Chondrocyte (in vitro differentiated cells): ENCODE measurements at regions not wholly inside any gene's neighbourhood (a gene's known extent, or its start where the extent isn't known, plus 50 kb on each side); places are given as distances from the start of the nearest gene placed in this dataset.
A peak's percentile ranks its signal among the peaks of the same experiment; 100 is the strongest.

Source experiments
- DNase-seq: peaks from one replicate; pipeline ENCODE4 v3.0.0; 2021; ENCODE audit warnings: mixed read lengths, low spot score
- H3K27ac Mint-ChIP-seq: one replicate; pipeline ENCODE4 v1.8.0; 2021; ENCODE audit warnings: mild to moderate bottlenecking, moderate library complexity, mixed read lengths; ENCODE audit not compliant: unreplicated experiment
- H3K27me3 Mint-ChIP-seq: 2 replicates; pipeline ENCODE4 v1.8.0; 2021; ENCODE audit warnings: low read depth, mixed read lengths
- H3K36me3 Mint-ChIP-seq: 2 replicates; pipeline ENCODE4 v1.8.0; 2021; ENCODE audit warnings: low read depth, mixed read lengths
- H3K4me1 Mint-ChIP-seq: 2 replicates; pipeline ENCODE4 v1.8.0; 2021; ENCODE audit warnings: low read depth, mild to moderate bottlenecking, mixed read lengths
- H3K4me3 Mint-ChIP-seq: one replicate; pipeline ENCODE4 v1.8.0; 2021; ENCODE audit warnings: mild to moderate bottlenecking, moderate library complexity, mixed read lengths; ENCODE audit not compliant: unreplicated experiment
- H3K9me3 Mint-ChIP-seq: 2 replicates; pipeline ENCODE4 v1.8.0; 2021; ENCODE audit warnings: low read depth, mixed read lengths
- TF ChIP-seq, protein P1 (sequence below): fragments of 200-600 bp; sonication (generic); IDR thresholded peaks from 2 replicates; pipeline ENCODE4 v1.5.0; 2021; ENCODE audit warnings: antibody characterized with exemption, mild to moderate bottlenecking, moderate library complexity

DNA sequence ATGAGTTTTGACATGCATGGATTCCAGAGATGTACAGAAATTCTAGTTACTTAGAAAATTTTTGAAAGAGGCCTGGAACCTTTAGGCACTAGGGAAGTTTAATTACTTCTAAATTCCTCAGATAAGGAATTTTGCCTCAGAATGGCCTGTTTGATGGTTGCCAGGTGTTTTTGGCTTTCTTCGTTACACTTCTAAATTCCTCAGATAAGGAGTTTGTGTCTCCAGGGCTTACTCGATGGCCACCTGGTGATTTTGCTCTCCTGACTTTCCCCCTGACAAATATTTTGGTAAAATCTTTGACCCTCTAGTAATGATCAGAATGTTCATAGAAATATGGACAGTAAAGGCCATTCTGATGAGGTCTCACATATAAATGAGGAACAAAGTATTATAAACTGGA is 64.3 kb downstream of the BEX3 start:
- Mint-ChIP-seq H3K4me3 (no peak overlapping the region), H3K27me3 (no peaks in the 10 kb centered on the region), H3K36me3 (no peaks in the 10 kb centered on the region), H3K4me1 (peaks cover 26% of the 10 kb centered on the region), H3K9me3 (no peaks in the 10 kb centered on the region), H3K27ac (no peak overlapping the region)
- no peak for DNase-seq
- TF ChIP-seq, protein P1, sequence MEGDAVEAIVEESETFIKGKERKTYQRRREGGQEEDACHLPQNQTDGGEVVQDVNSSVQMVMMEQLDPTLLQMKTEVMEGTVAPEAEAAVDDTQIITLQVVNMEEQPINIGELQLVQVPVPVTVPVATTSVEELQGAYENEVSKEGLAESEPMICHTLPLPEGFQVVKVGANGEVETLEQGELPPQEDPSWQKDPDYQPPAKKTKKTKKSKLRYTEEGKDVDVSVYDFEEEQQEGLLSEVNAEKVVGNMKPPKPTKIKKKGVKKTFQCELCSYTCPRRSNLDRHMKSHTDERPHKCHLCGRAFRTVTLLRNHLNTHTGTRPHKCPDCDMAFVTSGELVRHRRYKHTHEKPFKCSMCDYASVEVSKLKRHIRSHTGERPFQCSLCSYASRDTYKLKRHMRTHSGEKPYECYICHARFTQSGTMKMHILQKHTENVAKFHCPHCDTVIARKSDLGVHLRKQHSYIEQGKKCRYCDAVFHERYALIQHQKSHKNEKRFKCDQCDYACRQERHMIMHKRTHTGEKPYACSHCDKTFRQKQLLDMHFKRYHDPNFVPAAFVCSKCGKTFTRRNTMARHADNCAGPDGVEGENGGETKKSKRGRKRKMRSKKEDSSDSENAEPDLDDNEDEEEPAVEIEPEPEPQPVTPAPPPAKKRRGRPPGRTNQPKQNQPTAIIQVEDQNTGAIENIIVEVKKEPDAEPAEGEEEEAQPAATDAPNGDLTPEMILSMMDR, result no peak

DNA sequence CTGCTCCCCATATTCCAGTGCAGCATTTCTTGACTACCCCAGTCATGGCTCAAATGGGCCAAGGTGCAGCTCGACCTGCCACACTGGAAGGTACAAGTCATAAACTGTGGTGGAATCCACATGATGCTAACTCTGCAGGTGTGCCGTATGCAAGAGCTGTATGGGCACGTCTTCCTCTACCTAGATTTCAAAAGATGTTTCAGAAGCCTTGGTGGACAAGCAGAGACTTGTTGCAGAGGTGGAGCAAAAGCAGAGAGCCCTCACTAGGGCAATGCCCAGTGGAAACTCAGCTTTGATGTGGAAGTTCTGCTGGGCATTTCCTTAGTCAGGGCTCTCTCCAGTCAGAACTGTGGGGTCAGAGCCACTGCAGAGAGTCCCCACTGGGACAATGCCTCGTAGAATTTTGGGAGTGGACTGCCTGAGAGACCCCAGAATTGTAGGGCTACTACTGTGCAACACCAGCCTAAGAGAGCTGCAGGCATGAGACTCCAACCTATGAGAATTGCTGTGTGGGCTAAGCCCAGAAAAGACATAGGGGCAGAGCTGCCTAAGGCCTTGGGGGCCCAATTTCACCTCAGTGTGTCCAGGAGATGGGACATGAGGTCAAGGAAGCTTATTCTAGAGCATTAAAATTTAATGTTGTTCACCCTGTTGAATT is 65.7 kb downstream of the BEX3 start:
- Mint-ChIP-seq H3K4me1 (peaks cover 36% of the 10 kb centered on the region), H3K4me3 (no peak overlapping the region), H3K9me3 (no peaks in the 10 kb centered on the region), H3K27ac (no peak overlapping the region), H3K36me3 (no peaks in the 10 kb centered on the region), H3K27me3 (no peaks in the 10 kb centered on the region)
- TF ChIP-seq, protein P1, result no peak
- no peak for DNase-seq

DNA sequence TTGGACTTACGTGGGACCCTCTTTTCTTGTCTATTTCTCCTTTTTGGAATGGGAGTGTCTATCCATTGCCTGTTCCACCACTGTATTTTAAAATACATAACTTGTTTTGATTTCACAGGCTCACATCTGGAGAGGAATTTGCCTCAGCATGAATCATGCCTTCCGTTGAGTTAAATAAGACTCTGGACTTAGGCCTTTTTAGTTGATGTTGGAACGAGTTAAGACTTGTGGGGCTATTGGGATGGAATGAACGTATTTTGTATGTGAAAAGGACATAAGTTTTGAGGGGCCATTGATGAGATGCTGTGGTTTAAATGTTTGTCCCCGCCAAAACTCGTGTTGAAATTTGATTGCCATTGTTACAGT is 66.2 kb downstream of the BEX3 start:
- H3K27ac Mint-ChIP-seq, result no peak overlapping the region
- peaks cover 36% of the 10 kb centered on the region for H3K4me1 Mint-ChIP-seq
- peaks cover under 1% of the 10 kb centered on the region for H3K9me3 Mint-ChIP-seq
- TF ChIP-seq, protein P1, result no peak
- no peak for DNase-seq
- no peaks in the 10 kb centered on the region for H3K36me3 Mint-ChIP-seq
- no peak overlapping the region for H3K4me3 Mint-ChIP-seq
- no peaks in the 10 kb centered on the region for H3K27me3 Mint-ChIP-seq

DNA sequence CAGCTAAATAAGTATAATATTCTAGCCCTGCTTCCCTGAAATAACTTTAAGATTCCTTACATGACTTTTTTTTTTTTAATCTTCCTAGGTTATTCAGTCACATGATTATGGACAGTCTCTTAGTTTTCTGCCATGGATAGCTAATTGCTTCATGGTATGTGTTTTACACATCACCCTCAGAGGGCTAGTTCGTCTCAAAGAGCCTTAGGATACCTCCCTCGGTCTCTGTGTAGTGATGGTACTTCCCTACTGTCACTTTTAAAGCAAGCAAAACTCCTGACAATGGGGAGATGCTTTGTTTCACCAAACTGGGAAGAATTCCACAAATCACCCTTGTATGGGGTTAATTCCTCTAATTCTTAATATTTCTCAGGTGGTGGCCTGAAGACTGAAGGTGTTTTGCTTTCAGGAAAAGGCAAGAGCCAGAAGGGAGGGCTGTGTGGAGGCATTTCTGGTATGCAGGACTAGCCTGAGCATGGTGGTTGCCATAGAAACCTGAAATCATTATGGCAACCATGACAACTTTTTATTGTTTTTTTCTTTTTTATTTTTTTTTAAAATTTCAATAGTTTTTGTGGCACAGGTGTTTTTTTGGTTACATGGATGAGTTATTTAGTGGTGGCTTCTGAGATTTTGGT is 70.4 kb downstream of the BEX3 start:
- Mint-ChIP-seq H3K36me3 (no peaks in the 10 kb centered on the region), H3K27ac (peak overlapping the region; percentile 65), H3K4me1 (peaks cover 27% of the 10 kb centered on the region), H3K4me3 (no peak overlapping the region), H3K9me3 (peaks cover 17% of the 10 kb centered on the region), H3K27me3 (no peaks in the 10 kb centered on the region)
- DNase-seq, result no peak
- TF ChIP-seq, protein P1, result no peak
